Astrocyte (in vitro differentiated cells and primary cell): ENCODE measurements at regions not wholly inside any gene's neighbourhood (a gene's known extent, or its start where the extent isn't known, plus 50 kb on each side); places are given as distances from the start of the nearest gene placed in this dataset.

Experiments used
- DNase-seq: peaks from one replicate; pipeline ENCODE4 v3.0.0-alpha.2; 2010; ENCODE audit warnings: low read depth
- FAIRE-seq: peaks from 2 replicates; lab custom pipeline; 2011; peaks lifted over from hg19 to GRCh38; lab: Jason Lieb, UNC
- H2AFZ ChIP-seq: 2 replicates; pipeline ENCODE4 v1.6.0; 2012; ENCODE audit warnings: low read depth, low read length, inconsistent platforms
- H3K27ac ChIP-seq: 2 replicates; pipeline ENCODE4 v1.5.1; 2011; ENCODE audit warnings: low read depth, low read length, inconsistent platforms
- H3K27me3 ChIP-seq: 2 replicates; pipeline ENCODE4 v1.6.0; 2011; ENCODE audit warnings: low read length, inconsistent platforms; ENCODE audit not compliant: insufficient read depth
- H3K36me3 ChIP-seq: 2 replicates; pipeline ENCODE4 v1.5.1; 2011; ENCODE audit warnings: low read length, inconsistent platforms; ENCODE audit not compliant: insufficient read depth
- H3K4me1 ChIP-seq: 2 replicates; pipeline ENCODE4 v1.5.1; 2011; ENCODE audit warnings: low read length, inconsistent platforms; ENCODE audit not compliant: insufficient read depth
- H3K4me2 ChIP-seq: 2 replicates; pipeline ENCODE4 v1.6.0; 2012; ENCODE audit warnings: low read length, inconsistent platforms
- H3K4me3 ChIP-seq: 2 replicates; pipeline ENCODE4 v1.5.1; 2011; ENCODE audit warnings: low read depth, mild to moderate bottlenecking, low read length, inconsistent platforms; ENCODE audit not compliant: insufficient read depth
- H3K79me2 ChIP-seq: 2 replicates; pipeline ENCODE4 v1.6.0; 2012; ENCODE audit warnings: mild to moderate bottlenecking, low read length, inconsistent platforms; ENCODE audit not compliant: insufficient read depth
- H3K9ac ChIP-seq: 2 replicates; pipeline ENCODE4 v1.6.0; 2012; ENCODE audit warnings: mild to moderate bottlenecking, low read length, inconsistent platforms
- H3K9me3 ChIP-seq: 2 replicates; pipeline ENCODE4 v1.5.1; 2012; ENCODE audit warnings: low read depth, mild to moderate bottlenecking, low read length, inconsistent platforms; ENCODE audit not compliant: insufficient read depth
- H4K20me1 ChIP-seq: 2 replicates; pipeline ENCODE4 v1.6.0; 2012; ENCODE audit warnings: low read length, inconsistent platforms; ENCODE audit not compliant: insufficient read depth
- H3K27ac Mint-ChIP-seq: one replicate; pipeline ENCODE4 v1.8.0; 2021; ENCODE audit warnings: mild to moderate bottlenecking, mixed read lengths; ENCODE audit not compliant: unreplicated experiment
- H3K27me3 Mint-ChIP-seq: one replicate; pipeline ENCODE4 v1.8.0; 2021; ENCODE audit warnings: low read depth, mixed read lengths; ENCODE audit not compliant: unreplicated experiment
- H3K36me3 Mint-ChIP-seq: one replicate; pipeline ENCODE4 v1.8.0; 2021; ENCODE audit warnings: low read depth, mixed read lengths; ENCODE audit not compliant: unreplicated experiment
- H3K4me1 Mint-ChIP-seq: one replicate; pipeline ENCODE4 v1.8.0; 2021; ENCODE audit warnings: low read depth, mixed read lengths; ENCODE audit not compliant: unreplicated experiment
- H3K4me3 Mint-ChIP-seq: one replicate; pipeline ENCODE4 v1.8.0; 2021; ENCODE audit warnings: mild to moderate bottlenecking, moderate library complexity, mixed read lengths; ENCODE audit not compliant: unreplicated experiment
- H3K9me3 Mint-ChIP-seq: one replicate; pipeline ENCODE4 v1.8.0; 2021; ENCODE audit warnings: mild to moderate bottlenecking, mixed read lengths; ENCODE audit not compliant: unreplicated experiment
- EZH2 ChIP-seq: IDR thresholded peaks from 2 replicates; pipeline ENCODE4 v1.6.1; 2012; ENCODE audit warnings: mild to moderate bottlenecking, low read length, inconsistent platforms; ENCODE audit not compliant: insufficient read depth
- TF ChIP-seq, protein P1 (sequence below): IDR thresholded peaks from 2 replicates; pipeline ENCODE4 v1.5.1; 2011; ENCODE audit warnings: low read depth, mild to moderate bottlenecking, inconsistent platforms, low read length, moderate library complexity; ENCODE audit not compliant: insufficient read depth

DNA sequence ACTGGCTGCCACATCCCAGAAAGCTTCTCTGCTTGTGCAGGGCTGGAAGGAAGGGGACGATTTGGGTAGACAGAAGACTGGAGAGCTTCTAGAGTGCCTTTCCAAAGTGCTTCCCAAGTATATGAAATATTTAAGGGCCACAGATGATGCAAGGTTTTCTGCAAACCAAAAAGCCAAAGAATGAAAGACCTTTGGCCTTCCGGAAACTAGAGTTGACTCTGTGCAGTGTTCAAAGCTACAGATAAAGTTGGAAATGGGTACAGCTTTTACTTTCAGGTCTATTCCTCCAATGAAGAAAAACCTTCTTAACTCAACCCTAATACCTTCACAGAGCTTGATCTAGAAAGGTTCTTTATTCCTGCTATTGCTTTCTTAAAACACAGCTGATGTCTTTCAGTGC is 253.0 kb upstream of the KLHL29 start:
- Histone ChIP-seq H3K4me2 (no peak overlapping the region), H3K79me2 (no peaks in the 10 kb centered on the region), H2AFZ (no peak overlapping the region), H3K9ac (no peak overlapping the region), H3K4me1 (no peaks in the 10 kb centered on the region), H3K4me3 (no peak overlapping the region), H3K9me3 (peaks cover 6% of the 10 kb centered on the region), H4K20me1 (no peaks in the 10 kb centered on the region), H3K36me3 (no peaks in the 10 kb centered on the region), H3K27me3 (no peaks in the 10 kb centered on the region), H3K27ac (no peak overlapping the region)
- DNase-seq = no peak
- peaks cover 8% of the 10 kb centered on the region for H3K4me1 Mint-ChIP-seq
- no peak for FAIRE-seq
- peaks cover 17% of the 10 kb centered on the region for H3K27me3 Mint-ChIP-seq
- H3K4me3 Mint-ChIP-seq = no peak overlapping the region
- no peak for TF ChIP-seq EZH2
- TF ChIP-seq, protein P1, sequence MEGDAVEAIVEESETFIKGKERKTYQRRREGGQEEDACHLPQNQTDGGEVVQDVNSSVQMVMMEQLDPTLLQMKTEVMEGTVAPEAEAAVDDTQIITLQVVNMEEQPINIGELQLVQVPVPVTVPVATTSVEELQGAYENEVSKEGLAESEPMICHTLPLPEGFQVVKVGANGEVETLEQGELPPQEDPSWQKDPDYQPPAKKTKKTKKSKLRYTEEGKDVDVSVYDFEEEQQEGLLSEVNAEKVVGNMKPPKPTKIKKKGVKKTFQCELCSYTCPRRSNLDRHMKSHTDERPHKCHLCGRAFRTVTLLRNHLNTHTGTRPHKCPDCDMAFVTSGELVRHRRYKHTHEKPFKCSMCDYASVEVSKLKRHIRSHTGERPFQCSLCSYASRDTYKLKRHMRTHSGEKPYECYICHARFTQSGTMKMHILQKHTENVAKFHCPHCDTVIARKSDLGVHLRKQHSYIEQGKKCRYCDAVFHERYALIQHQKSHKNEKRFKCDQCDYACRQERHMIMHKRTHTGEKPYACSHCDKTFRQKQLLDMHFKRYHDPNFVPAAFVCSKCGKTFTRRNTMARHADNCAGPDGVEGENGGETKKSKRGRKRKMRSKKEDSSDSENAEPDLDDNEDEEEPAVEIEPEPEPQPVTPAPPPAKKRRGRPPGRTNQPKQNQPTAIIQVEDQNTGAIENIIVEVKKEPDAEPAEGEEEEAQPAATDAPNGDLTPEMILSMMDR = no peak
- no peaks in the 10 kb centered on the region for H3K36me3 Mint-ChIP-seq
- peaks cover 11% of the 10 kb centered on the region for H3K9me3 Mint-ChIP-seq
- H3K27ac Mint-ChIP-seq = no peak overlapping the region

DNA sequence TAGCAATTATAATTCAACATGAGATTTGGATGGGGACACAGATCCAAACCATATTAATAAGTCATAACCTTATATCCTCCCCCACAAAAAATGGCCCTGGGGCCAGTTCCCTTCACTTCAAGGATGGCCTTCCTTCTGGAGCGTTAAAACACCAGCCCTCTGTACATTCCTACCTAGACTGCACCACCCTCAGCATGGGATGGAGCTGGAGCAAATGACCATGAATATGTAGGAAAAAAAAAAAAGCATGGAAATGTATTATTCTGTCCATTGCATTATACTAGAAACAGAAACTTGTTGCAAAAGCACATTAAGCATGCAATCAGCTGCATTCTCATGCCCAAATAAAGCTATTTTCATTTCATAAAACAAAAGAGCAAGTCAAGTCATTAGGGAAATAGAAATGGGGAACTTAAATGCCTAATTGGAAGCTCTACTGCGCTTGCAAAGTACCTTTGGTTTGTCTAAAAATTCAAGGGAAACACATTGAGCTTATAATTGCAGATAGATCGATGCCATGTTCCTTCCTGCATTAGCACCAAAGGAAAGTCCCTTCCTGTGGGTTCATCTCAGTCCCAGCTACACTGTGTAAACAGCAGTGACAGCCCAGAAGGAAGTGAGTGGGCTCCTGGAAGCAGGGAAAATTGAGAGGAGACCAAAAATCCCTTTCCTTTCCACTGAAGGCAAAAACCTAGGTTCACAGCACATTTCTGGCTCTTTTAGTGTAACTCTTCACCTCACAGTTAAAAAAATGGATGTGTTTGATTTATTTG is 252.0 kb upstream of the KLHL29 start:
- no peaks in the 10 kb centered on the region for H3K36me3 ChIP-seq
- no peak overlapping the region for H3K9ac ChIP-seq
- H3K27ac ChIP-seq = no peak overlapping the region
- no peak overlapping the region for H3K4me2 ChIP-seq
- H4K20me1 ChIP-seq = no peaks in the 10 kb centered on the region
- FAIRE-seq (no peak), DNase-seq (no peak)
- no peaks in the 10 kb centered on the region for H3K4me1 ChIP-seq
- Mint-ChIP-seq H3K9me3 (peaks cover 8% of the 10 kb centered on the region), H3K4me1 (peaks cover 8% of the 10 kb centered on the region), H3K27ac (no peak overlapping the region), H3K36me3 (no peaks in the 10 kb centered on the region), H3K4me3 (no peak overlapping the region), H3K27me3 (peaks cover 16% of the 10 kb centered on the region)
- no peak for TF ChIP-seq EZH2
- TF ChIP-seq, protein P1 = no peak
- H3K27me3 ChIP-seq = no peaks in the 10 kb centered on the region
- H3K9me3 ChIP-seq = peaks cover 6% of the 10 kb centered on the region
- H3K4me3 ChIP-seq = no peak overlapping the region
- no peak overlapping the region for H2AFZ ChIP-seq
- H3K79me2 ChIP-seq = no peaks in the 10 kb centered on the region

- peaks cover 18% of the 10 kb centered on the region for H3K27me3 Mint-ChIP-seq
- no peak overlapping the region for H3K4me3 Mint-ChIP-seq
- no peaks in the 10 kb centered on the region for H3K9me3 Mint-ChIP-seq
- Histone ChIP-seq H3K27ac (no peak overlapping the region), H3K79me2 (no peaks in the 10 kb centered on the region), H4K20me1 (no peaks in the 10 kb centered on the region), H3K9ac (no peak overlapping the region), H3K27me3 (no peaks in the 10 kb centered on the region), H3K4me1 (no peaks in the 10 kb centered on the region), H2AFZ (no peak overlapping the region), H3K4me3 (no peak overlapping the region), H3K36me3 (no peaks in the 10 kb centered on the region), H3K4me2 (no peak overlapping the region), H3K9me3 (peaks cover under 1% of the 10 kb centered on the region)
- DNase-seq (no peak), FAIRE-seq (no peak)
- TF ChIP-seq, protein P1 = no peak
- no peak for TF ChIP-seq EZH2
- H3K4me1 Mint-ChIP-seq = peaks cover 8% of the 10 kb centered on the region
- H3K36me3 Mint-ChIP-seq = no peaks in the 10 kb centered on the region
- no peak overlapping the region for H3K27ac Mint-ChIP-seq
Measured at GRCh38 chr2:23134726-23135125, 250.3 kb upstream of the KLHL29 start.
